Stimulated activated naive CD8-positive, alpha-beta T cell treated with anti-CD3 and anti-CD28 coated beads, Interleukin-15, amount 100 ng/mL, for 72 hours (primary cell): ENCODE measurements at regions not wholly inside any gene's neighbourhood (a gene's known extent, or its start where the extent isn't known, plus 50 kb on each side); places are given as distances from the start of the nearest gene placed in this dataset.

Source experiments
- ATAC-seq: fragments of 150-1000 bp; cut with Tn5 transposase; 2 replicates; pipeline ENCODE4 v1.10.0; 2021; ENCODE audit warnings: mild to moderate bottlenecking, moderate library complexity
- DNase-seq, 2 donors: peaks; one replicate each; pipeline ENCODE4 v3.0.0; 2021 to 2022
- H3K27ac Mint-ChIP-seq, 2 donors: one replicate each; pipeline ENCODE4 v1.8.0; 2022; ENCODE audit warnings: mild to moderate bottlenecking in 2 of 2, mixed read lengths in 2 of 2, moderate library complexity in 2 of 2
- H3K27me3 Mint-ChIP-seq: one replicate; pipeline ENCODE4 v1.8.0; 2022; ENCODE audit warnings: mixed read lengths
- H3K4me1 Mint-ChIP-seq: one replicate; pipeline ENCODE4 v1.8.0; 2022; ENCODE audit warnings: mild to moderate bottlenecking, mixed read lengths
- H3K4me3 Mint-ChIP-seq, 2 donors: one replicate each; pipeline ENCODE4 v1.8.0; 2022; ENCODE audit warnings: mild to moderate bottlenecking in 2 of 2, mixed read lengths in 2 of 2, moderate library complexity in 1 of 2
- H3K9me3 Mint-ChIP-seq, 2 donors: one replicate each; pipeline ENCODE4 v1.8.0; 2022; ENCODE audit warnings: mixed read lengths in 2 of 2

- no peak for ATAC-seq
- H3K9me3 Mint-ChIP-seq: peaks cover 14 to 19% of the 10 kb centered on the region in 2 donors
- H3K4me3 Mint-ChIP-seq: no peak overlapping the region
- no peaks in the 10 kb centered on the region for H3K4me1 Mint-ChIP-seq
- DNase-seq: no peak
- no peak overlapping the region for H3K27ac Mint-ChIP-seq
- no peaks in the 10 kb centered on the region for H3K27me3 Mint-ChIP-seq
Observed at GRCh38 chr13:107580741-107581412, 634.5 kb downstream of the LIG4 start.

- Mint-ChIP-seq H3K27me3 (no peaks in the 10 kb centered on the region), H3K9me3 (peaks cover 14 to 30% of the 10 kb centered on the region in 2 donors), H3K4me3 (no peak overlapping the region), H3K27ac (no peak overlapping the region), H3K4me1 (no peaks in the 10 kb centered on the region)
- ATAC-seq (no peak), DNase-seq (no peak)
Observed at GRCh38 chr13:107576430-107576829, 638.9 kb downstream of the LIG4 start.

GRCh38 chr13:107574517-107575210, 640.7 kb downstream of the LIG4 start:
- ATAC-seq: no peak
- peaks cover 5 to 22% of the 10 kb centered on the region in 2 donors for H3K9me3 Mint-ChIP-seq
- H3K4me1 Mint-ChIP-seq: no peaks in the 10 kb centered on the region
- DNase-seq: no peak
- no peaks in the 10 kb centered on the region for H3K27me3 Mint-ChIP-seq
- H3K4me3 Mint-ChIP-seq: no peak overlapping the region
- H3K27ac Mint-ChIP-seq: no peak overlapping the region

GRCh38 chr13:107573184-107573583, 642.2 kb downstream of the LIG4 start:
- Mint-ChIP-seq H3K27me3 (no peaks in the 10 kb centered on the region), H3K9me3 (peaks cover 5 to 21% of the 10 kb centered on the region in 2 donors), H3K4me3 (no peak overlapping the region), H3K4me1 (no peaks in the 10 kb centered on the region), H3K27ac (no peak overlapping the region)
- ATAC-seq (no peak), DNase-seq (no peak)

GRCh38 chr13:107572156-107572555, 643.2 kb downstream of the LIG4 start:
- peaks cover 0 to 12% of the 10 kb centered on the region in 2 donors for H3K9me3 Mint-ChIP-seq
- no peaks in the 10 kb centered on the region for H3K27me3 Mint-ChIP-seq
- DNase-seq: no peak
- no peaks in the 10 kb centered on the region for H3K4me1 Mint-ChIP-seq
- no peak for ATAC-seq
- no peak overlapping the region for H3K27ac Mint-ChIP-seq
- H3K4me3 Mint-ChIP-seq: no peak overlapping the region

- no peak overlapping the region for H3K27ac Mint-ChIP-seq
- DNase-seq (no peak), ATAC-seq (no peak)
Observed at GRCh38 chr13:107568181-107568580, 647.2 kb downstream of the LIG4 start.

GRCh38 chr13:107563099-107563925, 652.0 kb downstream of the LIG4 start:
- no peak for DNase-seq
- Mint-ChIP-seq H3K9me3 (no peaks in the 10 kb centered on the region), H3K4me1 (no peaks in the 10 kb centered on the region), H3K27me3 (no peaks in the 10 kb centered on the region), H3K4me3 (no peak overlapping the region), H3K27ac (no peak overlapping the region)
- ATAC-seq: no peak

More at GRCh38 chr13:107568181-107568580, 647.2 kb downstream of the LIG4 start:
- Mint-ChIP-seq H3K27me3 (no peaks in the 10 kb centered on the region), H3K4me1 (no peaks in the 10 kb centered on the region), H3K9me3 (peaks cover 0 to 6% of the 10 kb centered on the region in 2 donors), H3K4me3 (no peak overlapping the region)

- Mint-ChIP-seq H3K4me3 (no peak overlapping the region), H3K9me3 (no peaks in the 10 kb centered on the region), H3K4me1 (no peaks in the 10 kb centered on the region), H3K27me3 (no peaks in the 10 kb centered on the region), H3K27ac (no peak overlapping the region)
- DNase-seq (no peak), ATAC-seq (no peak)
Observed at GRCh38 chr13:107562203-107562602, 653.1 kb downstream of the LIG4 start.

- no peak for ATAC-seq
- H3K27me3 Mint-ChIP-seq: no peaks in the 10 kb centered on the region
Observed at GRCh38 chr13:107554460-107554859, 660.9 kb downstream of the LIG4 start.

GRCh38 chr13:107553838-107554237, 661.5 kb downstream of the LIG4 start:
- no peak overlapping the region for H3K4me3 Mint-ChIP-seq
- no peaks in the 10 kb centered on the region for H3K27me3 Mint-ChIP-seq
- no peaks in the 10 kb centered on the region for H3K4me1 Mint-ChIP-seq
- DNase-seq (no peak), ATAC-seq (no peak)
- peaks cover 0 to 5% of the 10 kb centered on the region in 2 donors for H3K9me3 Mint-ChIP-seq
- H3K27ac Mint-ChIP-seq: no peak overlapping the region

More at GRCh38 chr13:107554460-107554859, 660.9 kb downstream of the LIG4 start:
- DNase-seq: no peak
- H3K4me1 Mint-ChIP-seq: no peaks in the 10 kb centered on the region
- no peak overlapping the region for H3K27ac Mint-ChIP-seq
- H3K9me3 Mint-ChIP-seq: peaks cover 0 to 5% of the 10 kb centered on the region in 2 donors
- no peak overlapping the region for H3K4me3 Mint-ChIP-seq

- no peaks in the 10 kb centered on the region for H3K4me1 Mint-ChIP-seq
- H3K27me3 Mint-ChIP-seq: no peaks in the 10 kb centered on the region
- no peak overlapping the region for H3K27ac Mint-ChIP-seq
- no peak overlapping the region for H3K4me3 Mint-ChIP-seq
- H3K9me3 Mint-ChIP-seq: peaks cover 0 to 1% of the 10 kb centered on the region in 2 donors
- ATAC-seq (no peak), DNase-seq (no peak)
Observed at GRCh38 chr13:107551521-107551920, 663.8 kb downstream of the LIG4 start.

GRCh38 chr13:107548338-107548737, 667.0 kb downstream of the LIG4 start:
- Mint-ChIP-seq H3K4me3 (no peak overlapping the region), H3K27ac (no peak overlapping the region), H3K27me3 (no peaks in the 10 kb centered on the region), H3K4me1 (no peaks in the 10 kb centered on the region), H3K9me3 (peaks cover 0 to 8% of the 10 kb centered on the region in 2 donors)
- DNase-seq (no peak), ATAC-seq (no peak)

GRCh38 chr13:107545946-107546502, 669.3 kb downstream of the LIG4 start:
- peaks cover 0 to 8% of the 10 kb centered on the region in 2 donors for H3K9me3 Mint-ChIP-seq
- H3K27ac Mint-ChIP-seq: no peak overlapping the region
- DNase-seq (no peak), ATAC-seq (no peak)
- H3K27me3 Mint-ChIP-seq: no peaks in the 10 kb centered on the region
- H3K4me1 Mint-ChIP-seq: no peaks in the 10 kb centered on the region
- H3K4me3 Mint-ChIP-seq: no peak overlapping the region

GRCh38 chr13:107534548-107534947, 680.8 kb downstream of the LIG4 start:
- Mint-ChIP-seq H3K4me1 (no peaks in the 10 kb centered on the region), H3K27me3 (no peaks in the 10 kb centered on the region), H3K9me3 (peaks cover 8 to 10% of the 10 kb centered on the region in 2 donors), H3K4me3 (no peak overlapping the region), H3K27ac (no peak overlapping the region)
- ATAC-seq (no peak), DNase-seq (no peak)

- DNase-seq (no peak), ATAC-seq (no peak)
- Mint-ChIP-seq H3K4me1 (no peaks in the 10 kb centered on the region), H3K9me3 (peaks cover 5 to 18% of the 10 kb centered on the region in 2 donors), H3K27me3 (no peaks in the 10 kb centered on the region), H3K27ac (no peak overlapping the region), H3K4me3 (no peak overlapping the region)
Observed at GRCh38 chr13:107531816-107532215, 683.5 kb downstream of the LIG4 start.
